ENCODE measurements at regions not wholly inside any gene's neighbourhood (a gene's known extent, or its start where the extent isn't known, plus 50 kb on each side); places are given as distances from the start of the nearest gene placed in this dataset.
A peak's percentile ranks its signal among the peaks of the same experiment; 100 is the strongest.

DNA sequence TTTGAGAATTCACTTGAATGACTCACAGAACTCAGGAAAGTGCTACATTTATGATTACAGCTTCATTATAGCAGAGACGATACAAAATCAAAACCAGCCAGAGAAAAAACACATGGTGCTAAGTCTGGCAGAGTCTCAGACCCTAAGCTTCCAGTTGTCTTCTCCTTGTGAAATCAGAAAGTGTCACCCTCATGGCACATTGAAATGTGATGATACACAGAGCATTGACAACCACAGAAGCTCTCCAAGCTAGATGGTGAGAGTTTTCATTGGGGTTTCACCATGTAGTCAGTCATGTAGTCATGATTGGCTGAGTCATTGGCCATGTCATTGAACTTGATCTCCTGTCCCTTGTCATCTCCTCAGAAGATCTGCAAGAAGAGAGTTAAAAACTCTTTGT lies 526.6 kb downstream of the MRPL39 start:
- no peak for DNase-seq
- H3K4me1 ChIP-seq (ENCODE audit: control extremely low read depth in 1 of 4, control insufficient read depth in 4 of 4, insufficient read depth in 4 of 4, low read length in 3 of 4), result no peaks in the 10 kb centered on the region
- ChIA-PET POLR2A (interaction anchor here (0.5 kb wide), 1 partner anchor 958 kb away, joined by 5 read pairs; no protein-coding TSS in a partner anchor), CTCF (no interaction called here)
- no peaks in the 10 kb centered on the region for H3K27me3 ChIP-seq (replicated peaks in 2 of 5; ENCODE audit: control insufficient read depth in 4 of 5, insufficient read depth in 5 of 5, low read length in 4 of 5)
- no peaks in the 10 kb centered on the region for H3K9me3 ChIP-seq (ENCODE audit: control extremely low read depth in 1 of 5, control insufficient read depth in 4 of 5, insufficient read depth in 2 of 5, low read depth in 1 of 5, low read length in 4 of 5)
- no peaks in the 10 kb centered on the region for H3K36me3 ChIP-seq (ENCODE audit: control insufficient read depth in 4 of 4, insufficient read depth in 4 of 4, low read length in 3 of 4)
- H3K27ac ChIP-seq (ENCODE audit: insufficient read depth in 1 of 2, low read depth in 1 of 2, low read length in 2 of 2, poor library complexity in 1 of 2, severe bottlenecking in 2 of 2), result no peak overlapping the region
- no peak overlapping the region for H3K4me3 ChIP-seq (ENCODE audit: control insufficient read depth in 1 of 7, extremely low read depth in 1 of 7, insufficient read depth in 4 of 7, low read depth in 2 of 7, low read length in 6 of 7)
- WGBS (ENCODE audit: insufficient coverage), result 100% methylated on average over 1 of the region's 1 CpG

DNA sequence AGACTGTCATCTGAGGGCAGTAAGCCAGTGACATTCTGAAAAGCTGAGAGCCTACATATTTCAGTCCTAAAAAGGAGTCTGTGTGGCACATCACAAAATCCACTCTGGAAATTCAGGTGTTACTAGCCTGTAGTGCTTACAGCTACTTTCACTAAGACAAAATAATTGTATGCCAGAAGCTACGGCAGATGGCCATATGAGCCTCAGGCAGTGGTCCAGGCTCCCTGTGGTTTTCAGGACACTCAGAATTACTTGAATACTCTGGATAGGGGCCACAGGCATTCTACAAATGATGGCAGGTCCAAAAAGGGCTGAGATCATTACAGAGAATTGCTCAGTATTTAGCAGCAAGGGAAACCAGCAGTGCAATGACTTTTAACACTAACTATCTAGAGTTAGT lies 527.1 kb downstream of the MRPL39 start:
- no peak for DNase-seq
- Histone ChIP-seq H3K36me3 (ENCODE audit: control insufficient read depth in 4 of 4, insufficient read depth in 4 of 4, low read length in 3 of 4) (no peaks in the 10 kb centered on the region), H3K4me1 (ENCODE audit: control extremely low read depth in 1 of 4, control insufficient read depth in 4 of 4, insufficient read depth in 4 of 4, low read length in 3 of 4) (no peaks in the 10 kb centered on the region), H3K27me3 (replicated peaks in 2 of 5; ENCODE audit: control insufficient read depth in 4 of 5, insufficient read depth in 5 of 5, low read length in 4 of 5) (no peaks in the 10 kb centered on the region), H3K4me3 (ENCODE audit: control insufficient read depth in 1 of 7, extremely low read depth in 1 of 7, insufficient read depth in 4 of 7, low read depth in 2 of 7, low read length in 6 of 7) (no peak overlapping the region), H3K9me3 (ENCODE audit: control extremely low read depth in 1 of 5, control insufficient read depth in 4 of 5, insufficient read depth in 2 of 5, low read depth in 1 of 5, low read length in 4 of 5) (no peaks in the 10 kb centered on the region), H3K27ac (ENCODE audit: insufficient read depth in 1 of 2, low read depth in 1 of 2, low read length in 2 of 2, poor library complexity in 1 of 2, severe bottlenecking in 2 of 2) (no peak overlapping the region)
- ChIA-PET POLR2A (interaction anchor here (0.5 kb wide), 1 partner anchor 958 kb away, joined by 5 read pairs; no protein-coding TSS in a partner anchor), CTCF (no interaction called here)
- WGBS (ENCODE audit: insufficient coverage), result 94% methylated on average over 1 of the region's 1 CpG

DNA sequence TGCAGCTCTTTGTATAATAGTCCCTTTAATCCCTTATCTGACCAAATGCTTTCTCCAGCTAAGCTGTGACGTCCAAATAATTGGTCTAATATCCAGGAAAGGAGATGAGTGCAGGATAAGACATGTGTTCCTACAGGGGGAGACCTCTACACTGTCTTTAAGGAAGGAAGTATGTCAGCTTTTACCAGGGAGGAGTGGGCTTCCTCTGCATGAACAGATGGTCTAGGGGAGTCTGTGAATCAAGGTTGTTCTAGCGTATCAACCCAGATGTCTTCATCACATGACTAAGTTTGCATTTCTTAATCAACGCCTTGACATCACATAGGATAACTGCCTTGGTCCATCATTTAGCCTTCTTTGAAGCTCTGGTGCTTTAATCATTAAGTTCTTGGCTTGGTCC lies 528.2 kb downstream of the MRPL39 start:
- POLR2A ChIA-PET, result no interaction called here
- WGBS (ENCODE audit: insufficient coverage), result 90% methylated on average over 2 of the region's 3 CpGs
- Histone ChIP-seq H3K27me3 (replicated peaks in 2 of 5; ENCODE audit: control insufficient read depth in 4 of 5, insufficient read depth in 5 of 5, low read length in 4 of 5) (no peaks in the 10 kb centered on the region), H3K36me3 (ENCODE audit: control insufficient read depth in 4 of 4, insufficient read depth in 4 of 4, low read length in 3 of 4) (no peaks in the 10 kb centered on the region), H3K4me3 (ENCODE audit: control insufficient read depth in 1 of 7, extremely low read depth in 1 of 7, insufficient read depth in 4 of 7, low read depth in 2 of 7, low read length in 6 of 7) (no peak overlapping the region), H3K9me3 (ENCODE audit: control extremely low read depth in 1 of 5, control insufficient read depth in 4 of 5, insufficient read depth in 2 of 5, low read depth in 1 of 5, low read length in 4 of 5) (no peaks in the 10 kb centered on the region), H3K27ac (ENCODE audit: insufficient read depth in 1 of 2, low read depth in 1 of 2, low read length in 2 of 2, poor library complexity in 1 of 2, severe bottlenecking in 2 of 2) (no peak overlapping the region), H3K4me1 (ENCODE audit: control extremely low read depth in 1 of 4, control insufficient read depth in 4 of 4, insufficient read depth in 4 of 4, low read length in 3 of 4) (no peaks in the 10 kb centered on the region)
- DNase-seq, result no peak
- CTCF ChIA-PET, result no interaction called here

DNA sequence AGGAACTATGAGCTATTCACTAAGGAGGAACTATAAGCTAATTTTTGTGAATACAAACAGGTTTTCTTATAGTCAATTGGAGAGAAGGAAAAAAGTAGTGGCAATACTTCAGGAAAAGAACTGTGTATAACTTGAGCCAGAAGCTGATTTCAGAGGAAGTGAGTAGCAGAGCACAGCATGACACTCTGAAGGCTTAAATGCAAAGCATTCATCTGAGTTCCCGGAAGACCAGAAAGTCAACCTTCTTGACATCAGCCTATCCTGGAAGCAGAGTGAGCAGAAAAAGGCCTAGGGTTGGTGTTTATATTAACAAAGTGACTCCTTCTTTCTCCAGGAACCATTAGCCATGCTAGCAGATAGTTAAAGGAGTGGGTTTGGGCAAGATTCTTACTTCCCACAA lies 545.2 kb downstream of the MRPL39 start:
- no peak overlapping the region for H3K27ac ChIP-seq (ENCODE audit: insufficient read depth in 1 of 2, low read depth in 1 of 2, low read length in 2 of 2, poor library complexity in 1 of 2, severe bottlenecking in 2 of 2)
- H3K4me1 ChIP-seq (ENCODE audit: control extremely low read depth in 1 of 4, control insufficient read depth in 4 of 4, insufficient read depth in 4 of 4, low read length in 3 of 4), result no peaks in the 10 kb centered on the region

DNA sequence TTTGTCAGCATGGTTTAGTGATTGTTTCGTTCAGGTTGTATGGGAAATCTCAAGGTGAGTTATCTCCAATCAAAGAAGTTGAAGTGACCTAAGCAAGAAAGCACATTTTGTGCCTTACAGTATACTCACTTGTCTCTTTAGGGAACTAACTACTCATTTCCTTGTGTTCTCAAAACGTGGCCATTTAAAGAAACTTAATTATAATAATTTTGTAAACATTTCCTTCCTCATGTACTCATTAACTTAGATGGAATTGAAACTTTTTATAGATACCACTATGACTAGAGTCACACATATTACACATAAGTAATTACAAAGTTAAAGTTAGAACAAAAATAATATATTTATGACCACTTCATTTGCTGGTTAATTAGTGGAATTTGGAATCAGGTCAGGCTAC lies 552.6 kb downstream of the MRPL39 start:
- no peak for DNase-seq
- Histone ChIP-seq H3K9me3 (ENCODE audit: control extremely low read depth in 1 of 5, control insufficient read depth in 4 of 5, insufficient read depth in 2 of 5, low read depth in 1 of 5, low read length in 4 of 5) (no peaks in the 10 kb centered on the region), H3K36me3 (ENCODE audit: control insufficient read depth in 4 of 4, insufficient read depth in 4 of 4, low read length in 3 of 4) (no peaks in the 10 kb centered on the region), H3K27me3 (replicated peaks in 2 of 5; ENCODE audit: control insufficient read depth in 4 of 5, insufficient read depth in 5 of 5, low read length in 4 of 5) (no peaks in the 10 kb centered on the region), H3K4me1 (ENCODE audit: control extremely low read depth in 1 of 4, control insufficient read depth in 4 of 4, insufficient read depth in 4 of 4, low read length in 3 of 4) (no peaks in the 10 kb centered on the region), H3K27ac (ENCODE audit: insufficient read depth in 1 of 2, low read depth in 1 of 2, low read length in 2 of 2, poor library complexity in 1 of 2, severe bottlenecking in 2 of 2) (no peak overlapping the region), H3K4me3 (ENCODE audit: control insufficient read depth in 1 of 7, extremely low read depth in 1 of 7, insufficient read depth in 4 of 7, low read depth in 2 of 7, low read length in 6 of 7) (no peak overlapping the region)
- ChIA-PET CTCF (no interaction called here), POLR2A (no interaction called here)
- WGBS (ENCODE audit: insufficient coverage), result 100% methylated on average over 1 of the region's 2 CpGs

More for the DNA sequence above, 545.2 kb downstream of the MRPL39 start:
- H3K36me3 ChIP-seq (ENCODE audit: control insufficient read depth in 4 of 4, insufficient read depth in 4 of 4, low read length in 3 of 4), result no peaks in the 10 kb centered on the region
- H3K9me3 ChIP-seq (ENCODE audit: control extremely low read depth in 1 of 5, control insufficient read depth in 4 of 5, insufficient read depth in 2 of 5, low read depth in 1 of 5, low read length in 4 of 5), result no peaks in the 10 kb centered on the region
- CTCF ChIA-PET, result no interaction called here
- no peaks in the 10 kb centered on the region for H3K27me3 ChIP-seq (replicated peaks in 2 of 5; ENCODE audit: control insufficient read depth in 4 of 5, insufficient read depth in 5 of 5, low read length in 4 of 5)
- POLR2A ChIA-PET, result no interaction called here
- no peak for DNase-seq
- 100% methylated on average over 1 of the region's 1 CpG for WGBS (ENCODE audit: insufficient coverage)
- no peak overlapping the region for H3K4me3 ChIP-seq (ENCODE audit: control insufficient read depth in 1 of 7, extremely low read depth in 1 of 7, insufficient read depth in 4 of 7, low read depth in 2 of 7, low read length in 6 of 7)

DNA sequence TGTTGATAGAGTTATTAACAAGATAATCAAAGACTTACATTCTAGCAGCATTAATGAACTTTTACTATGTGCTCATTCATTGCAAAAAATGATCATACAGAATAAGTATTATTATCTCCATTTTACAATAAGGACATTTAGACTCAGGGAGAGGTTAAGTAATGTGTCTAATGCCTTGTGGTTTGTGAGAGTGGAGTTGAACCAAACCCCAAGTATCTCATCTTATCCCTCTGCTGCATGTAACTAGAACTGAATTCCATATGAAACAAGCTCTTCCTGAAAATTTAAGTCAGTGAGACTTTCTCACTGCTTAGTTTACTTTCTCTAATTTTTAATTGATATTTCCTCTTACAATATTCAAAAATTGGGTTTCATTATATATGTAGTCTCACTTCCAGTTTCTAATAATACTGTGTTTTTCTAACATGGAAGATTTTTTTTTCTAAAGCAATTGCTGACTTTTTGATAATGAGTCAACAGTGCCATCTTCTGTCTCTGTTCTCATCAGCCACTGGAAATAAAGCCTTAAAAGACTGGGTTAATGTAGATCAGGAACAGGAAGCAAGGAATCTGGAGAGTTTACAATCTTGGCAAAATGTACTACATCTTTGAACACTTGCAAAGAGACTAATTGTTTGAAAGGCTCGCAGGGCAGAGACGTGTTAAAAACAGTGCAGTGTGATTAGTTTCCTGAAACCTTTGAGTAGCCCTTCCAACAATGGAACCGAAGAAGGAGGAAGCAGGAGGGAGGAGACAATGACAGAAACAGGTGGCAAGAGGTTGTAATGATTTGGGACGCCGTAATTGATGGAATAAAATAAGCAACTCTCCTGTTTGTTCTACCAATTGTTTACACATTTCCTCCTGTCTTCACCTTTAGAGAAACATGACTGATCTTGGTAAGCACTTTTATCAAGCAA lies 567.6 kb downstream of the MRPL39 start:
- Histone ChIP-seq H3K4me3 (ENCODE audit: control insufficient read depth in 1 of 7, extremely low read depth in 1 of 7, insufficient read depth in 4 of 7, low read depth in 2 of 7, low read length in 6 of 7) (no peak overlapping the region), H3K27ac (ENCODE audit: insufficient read depth in 1 of 2, low read depth in 1 of 2, low read length in 2 of 2, poor library complexity in 1 of 2, severe bottlenecking in 2 of 2) (no peak overlapping the region), H3K4me1 (ENCODE audit: control extremely low read depth in 1 of 4, control insufficient read depth in 4 of 4, insufficient read depth in 4 of 4, low read length in 3 of 4) (no peaks in the 10 kb centered on the region), H3K36me3 (ENCODE audit: control insufficient read depth in 4 of 4, insufficient read depth in 4 of 4, low read length in 3 of 4) (no peaks in the 10 kb centered on the region), H3K9me3 (ENCODE audit: control extremely low read depth in 1 of 5, control insufficient read depth in 4 of 5, insufficient read depth in 2 of 5, low read depth in 1 of 5, low read length in 4 of 5) (no peaks in the 10 kb centered on the region), H3K27me3 (replicated peaks in 2 of 5; ENCODE audit: control insufficient read depth in 4 of 5, insufficient read depth in 5 of 5, low read length in 4 of 5) (no peaks in the 10 kb centered on the region)
- DNase-seq, result peak in 1 of 3 donors; percentile 4
- ChIA-PET POLR2A (no interaction called here), CTCF (no interaction called here)
- 0% methylated on average over 2 of the region's 5 CpGs for WGBS (ENCODE audit: insufficient coverage)

DNA sequence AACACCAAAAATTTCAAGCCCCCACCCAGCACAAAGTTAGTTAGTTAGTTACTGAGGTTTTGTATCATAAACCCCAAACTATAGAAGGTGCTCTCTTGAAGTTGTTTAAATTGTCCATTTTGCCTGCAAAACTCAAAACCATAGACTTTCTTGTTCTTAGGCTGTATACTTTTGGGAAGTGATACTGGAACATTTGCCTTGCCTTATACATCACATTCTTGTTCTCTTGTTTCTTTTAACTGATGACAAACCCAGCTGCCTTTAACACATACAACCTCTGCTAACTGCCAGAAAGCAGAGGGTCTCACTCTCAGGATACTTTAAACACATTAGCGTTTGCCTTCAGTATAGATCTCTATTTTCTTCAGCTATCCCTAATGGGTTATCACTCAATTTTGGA lies 570.5 kb downstream of the MRPL39 start:
- Histone ChIP-seq H3K36me3 (ENCODE audit: control insufficient read depth in 4 of 4, insufficient read depth in 4 of 4, low read length in 3 of 4) (no peaks in the 10 kb centered on the region), H3K27me3 (replicated peaks in 2 of 5; ENCODE audit: control insufficient read depth in 4 of 5, insufficient read depth in 5 of 5, low read length in 4 of 5) (no peaks in the 10 kb centered on the region), H3K4me1 (ENCODE audit: control extremely low read depth in 1 of 4, control insufficient read depth in 4 of 4, insufficient read depth in 4 of 4, low read length in 3 of 4) (no peaks in the 10 kb centered on the region), H3K9me3 (ENCODE audit: control extremely low read depth in 1 of 5, control insufficient read depth in 4 of 5, insufficient read depth in 2 of 5, low read depth in 1 of 5, low read length in 4 of 5) (no peaks in the 10 kb centered on the region), H3K27ac (ENCODE audit: insufficient read depth in 1 of 2, low read depth in 1 of 2, low read length in 2 of 2, poor library complexity in 1 of 2, severe bottlenecking in 2 of 2) (no peak overlapping the region), H3K4me3 (ENCODE audit: control insufficient read depth in 1 of 7, extremely low read depth in 1 of 7, insufficient read depth in 4 of 7, low read depth in 2 of 7, low read length in 6 of 7) (no peak overlapping the region)
- ChIA-PET CTCF (no interaction called here), POLR2A (no interaction called here)
- WGBS (ENCODE audit: insufficient coverage), result 83% methylated on average over 1 of the region's 1 CpG
- DNase-seq, result no peak
